Activated CD8-positive, alpha-beta memory T cell treated with anti-CD3 and anti-CD28 coated beads, Interleukin-2, amount 50 U/mL, for 4 hours (primary cell): ENCODE measurements at regions not wholly inside any gene's neighbourhood (a gene's known extent, or its start where the extent isn't known, plus 50 kb on each side); places are given as distances from the start of the nearest gene placed in this dataset.
"Not testable (repeated sequence)": the region's sequence is repeated elsewhere in the genome, so short reads cannot be mapped to it uniquely, and the experiment has no call there.

Experiments
- DNase-seq: peaks from one replicate; pipeline ENCODE4 v3.0.0-alpha.2; 2020

DNA sequence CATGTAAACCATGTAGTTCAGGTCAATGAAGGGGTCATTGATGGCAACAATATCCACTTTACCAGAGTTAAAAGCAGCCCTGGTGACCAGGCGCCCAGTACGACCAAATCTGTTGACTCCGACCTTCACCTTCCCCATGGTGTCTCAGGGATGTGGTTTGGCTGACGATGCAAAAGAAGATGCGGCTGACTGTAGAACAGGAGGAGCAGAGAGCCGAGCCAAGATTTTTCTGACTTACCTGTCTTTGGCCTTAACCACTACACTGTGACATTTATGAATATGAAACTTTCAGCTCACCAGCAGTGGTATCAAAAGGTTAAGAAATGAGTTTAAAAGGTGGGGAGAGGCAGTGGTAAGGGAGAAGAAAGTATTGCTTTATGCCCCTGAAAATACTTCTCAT is 309.8 kb downstream of the BCOR start:
- DNase-seq, result no peak

DNA sequence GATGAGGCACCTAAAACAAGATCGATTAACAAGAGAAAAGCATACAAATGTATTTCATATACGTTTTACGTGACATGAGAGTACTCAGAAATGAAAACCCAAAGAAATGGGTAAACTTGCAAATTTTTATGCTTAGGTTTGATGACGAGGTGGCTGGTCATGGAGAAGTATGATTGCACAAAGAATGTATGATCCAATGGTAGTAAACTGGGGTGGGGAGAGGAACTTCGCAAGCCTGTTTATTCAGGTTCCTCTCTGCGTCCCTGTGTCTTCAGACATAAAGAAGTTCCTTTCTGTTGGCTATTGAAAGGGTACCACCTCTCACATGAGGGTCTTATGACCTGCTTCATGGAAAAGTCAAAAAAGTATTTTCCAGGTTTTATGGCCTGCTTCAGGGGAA is 309.2 kb downstream of the BCOR start:
- no peak for DNase-seq

DNA sequence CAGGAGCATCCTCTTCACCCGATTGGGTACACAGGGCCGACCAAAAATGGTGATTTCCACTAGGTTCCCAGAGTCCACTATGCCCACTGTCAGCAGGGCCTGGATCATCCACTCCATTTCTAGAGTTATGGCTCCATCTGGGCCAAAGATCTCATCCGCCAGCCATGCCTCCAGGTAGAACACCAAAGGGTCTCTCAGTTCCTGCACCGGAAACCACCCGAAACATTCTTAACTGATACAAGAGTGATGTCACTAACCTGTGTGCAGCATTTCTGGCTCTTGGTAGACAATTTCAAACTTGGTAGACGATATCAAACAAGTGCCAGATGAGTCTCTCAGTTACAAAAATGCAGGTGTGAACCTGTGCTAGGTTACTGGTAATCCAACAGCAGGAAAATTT is 306.1 kb downstream of the BCOR start:
- no peak for DNase-seq

DNA sequence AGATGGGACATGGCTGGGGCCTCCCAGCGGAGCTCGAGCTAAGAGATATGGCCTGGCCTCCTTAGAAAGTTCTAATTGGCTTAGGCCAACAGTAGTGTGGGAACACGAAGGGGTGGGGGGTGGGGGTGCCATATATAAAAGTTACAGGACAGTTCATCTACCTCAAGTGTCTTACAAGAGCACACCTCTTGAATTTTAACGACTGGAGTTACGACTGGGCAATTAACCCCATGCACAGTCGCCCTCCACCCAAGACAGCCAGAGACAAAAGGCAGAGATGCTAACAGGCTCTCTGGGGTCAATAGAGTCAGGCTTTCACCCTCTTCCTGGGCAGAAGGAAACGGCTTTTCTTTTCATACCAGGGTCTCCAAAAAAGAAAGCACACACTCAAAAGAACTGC is 302.2 kb downstream of the BCOR start:
- DNase-seq, result no peak

DNA sequence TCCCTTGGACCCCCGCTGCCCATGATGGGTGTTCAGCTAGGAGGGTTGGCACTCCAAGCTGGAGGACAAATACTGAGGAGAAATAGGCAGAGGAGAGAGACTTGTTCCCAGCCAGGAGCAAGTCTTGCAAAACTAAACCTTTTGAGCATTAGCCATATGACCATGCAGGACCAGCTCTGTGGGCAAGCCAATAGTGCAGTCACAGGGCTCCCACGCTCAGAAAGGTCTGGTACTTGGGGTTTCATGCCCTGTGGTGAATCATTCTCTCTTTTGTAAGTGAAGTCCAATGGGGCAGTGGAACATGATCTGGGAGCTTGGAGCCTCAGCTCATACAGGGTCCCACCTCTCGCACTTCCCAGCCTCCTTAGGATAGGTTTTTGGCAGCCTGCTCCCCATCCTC is 300.9 kb downstream of the BCOR start:
- DNase-seq, result no peak

DNA sequence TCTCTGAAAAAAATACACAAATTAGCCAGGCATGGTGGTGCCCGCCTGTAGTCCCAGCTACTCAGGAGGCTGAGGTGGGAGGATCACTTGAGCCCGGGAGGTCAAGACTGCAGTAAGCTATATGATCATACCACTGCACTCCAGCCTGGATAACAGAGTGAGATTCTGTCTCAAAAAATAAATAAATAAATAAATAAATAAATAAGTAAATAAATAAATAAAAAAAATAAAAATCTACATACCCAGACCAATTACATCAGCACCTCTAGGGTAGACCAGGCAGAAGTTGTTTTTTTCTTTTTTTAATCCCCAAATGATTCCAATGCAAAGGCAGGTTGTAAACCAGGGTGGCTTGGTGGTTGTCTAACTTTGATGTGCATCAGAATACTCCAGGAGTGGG is 299.3 kb downstream of the BCOR start:
- DNase-seq, result not testable (repeated sequence)

DNA sequence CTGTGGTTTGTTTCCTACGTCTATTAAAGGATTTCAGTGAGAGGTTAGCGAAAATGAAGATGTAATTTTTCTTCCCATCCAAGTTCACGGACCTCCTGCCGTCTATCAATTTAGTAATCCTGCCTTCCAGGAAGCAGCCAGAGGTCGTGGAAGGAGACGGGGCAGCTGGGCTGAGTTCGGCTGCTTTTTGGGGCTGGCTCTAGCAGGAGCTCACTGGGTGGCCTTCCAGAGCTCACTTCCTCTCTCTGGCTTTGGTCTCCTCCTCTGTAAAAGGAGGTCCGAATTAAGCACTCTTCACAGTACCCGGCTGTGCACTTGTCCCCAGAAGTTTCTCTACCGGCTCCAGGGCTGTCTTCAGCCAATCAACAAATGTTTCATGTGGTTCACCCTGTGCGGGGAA is 295.4 kb downstream of the BCOR start:
- DNase-seq, result no peak

DNA sequence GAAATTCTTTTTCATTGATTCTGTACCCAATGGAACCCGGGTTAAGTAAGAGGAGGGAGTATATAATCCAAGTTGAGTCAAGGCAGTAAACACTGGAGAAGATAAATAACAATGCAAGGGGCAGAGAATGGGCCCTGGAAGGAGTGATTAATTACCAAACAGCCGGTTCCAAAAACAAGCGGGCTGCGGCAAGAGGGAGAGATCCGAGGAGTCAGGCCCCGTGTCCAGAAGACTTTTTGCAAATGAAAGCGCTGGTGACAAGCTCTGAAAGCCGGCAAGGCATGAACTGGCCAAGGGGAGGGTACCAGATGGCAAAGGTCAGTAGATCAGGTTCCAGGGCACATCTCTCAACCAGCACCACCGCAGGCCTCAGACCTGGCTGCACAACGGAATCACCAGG is 294.9 kb downstream of the BCOR start:
- no peak for DNase-seq

DNA sequence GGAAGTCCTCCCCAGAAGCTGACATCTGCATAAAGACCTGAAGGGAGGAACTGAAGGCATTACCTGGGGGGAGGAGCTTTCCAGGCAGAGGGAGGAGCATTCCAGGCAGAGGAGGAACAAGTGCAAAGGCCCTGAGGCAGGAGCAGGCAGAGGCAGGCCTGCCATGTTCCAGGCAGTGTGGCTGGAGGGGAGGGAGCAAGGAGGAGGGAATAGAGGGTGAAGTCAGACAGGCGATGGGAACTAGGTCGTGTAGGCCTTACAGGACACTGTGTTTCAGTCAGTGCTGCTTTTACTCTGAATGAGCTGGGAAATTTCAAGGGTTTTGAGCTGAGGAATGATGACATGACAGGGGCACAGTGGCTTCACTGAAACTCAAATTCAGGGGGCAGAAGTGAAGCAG is 292.7 kb downstream of the BCOR start:
- DNase-seq, result no peak

DNA sequence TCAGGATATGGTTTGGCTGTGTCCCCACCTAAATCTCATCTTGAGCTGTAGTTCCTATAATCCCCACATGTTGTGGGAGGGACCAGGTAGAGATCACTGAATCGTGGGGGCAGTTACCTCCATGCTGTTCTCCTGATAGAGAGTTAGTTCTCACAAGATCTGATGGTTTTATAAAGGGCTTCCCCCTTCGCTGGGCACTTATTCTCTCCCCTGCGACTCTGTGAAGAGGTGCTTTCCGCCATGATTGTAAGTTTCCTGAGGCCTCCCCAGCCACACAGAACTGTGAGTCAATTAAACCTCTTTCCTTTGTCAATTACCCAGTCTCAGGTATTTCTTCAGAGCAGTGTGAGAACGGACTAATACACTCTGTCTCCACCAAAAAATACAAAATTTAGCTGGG is 291.9 kb downstream of the BCOR start:
- DNase-seq, result no peak

DNA sequence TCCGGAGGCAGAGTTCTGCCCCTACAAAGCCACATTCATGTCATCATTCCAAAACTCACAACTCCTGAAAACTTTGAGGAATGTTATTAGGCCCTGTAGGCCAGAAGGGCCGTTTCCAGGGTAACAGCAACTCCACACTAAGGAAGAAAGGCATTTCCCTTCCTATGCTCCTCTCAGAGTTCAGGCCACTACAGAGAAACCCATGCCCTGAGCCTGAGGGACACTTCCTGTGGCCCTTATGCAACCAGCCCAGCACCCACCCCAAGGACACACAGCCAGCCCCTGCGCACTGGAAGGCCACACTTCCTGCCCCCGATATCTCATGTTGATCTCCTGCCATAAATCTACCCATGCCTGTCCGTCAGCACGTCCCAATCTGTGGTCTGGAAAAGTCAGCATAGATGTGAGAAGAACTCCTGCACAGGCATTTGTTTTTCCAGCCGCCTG is 289.3 kb downstream of the BCOR start:
- DNase-seq, result no peak

DNA sequence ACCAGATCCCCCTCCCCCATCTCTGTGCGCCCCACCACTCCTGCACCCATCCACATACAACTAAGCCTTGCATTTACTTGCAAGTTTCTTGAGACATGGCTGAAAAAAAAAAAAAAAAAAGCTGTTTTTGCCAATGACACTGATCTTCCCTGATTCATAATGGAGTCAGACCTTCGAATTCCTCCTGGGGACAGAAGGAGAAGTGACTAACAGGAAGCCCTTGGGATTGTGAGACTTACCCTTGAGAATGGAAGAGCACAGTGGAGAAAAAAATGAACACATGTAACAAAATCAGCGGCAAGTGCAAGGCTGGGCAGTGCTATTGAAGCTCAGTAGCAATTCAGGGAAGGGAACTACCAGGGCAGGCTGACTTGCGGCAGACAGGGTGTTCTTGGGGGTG is 288.4 kb downstream of the BCOR start:
- no peak for DNase-seq

DNA sequence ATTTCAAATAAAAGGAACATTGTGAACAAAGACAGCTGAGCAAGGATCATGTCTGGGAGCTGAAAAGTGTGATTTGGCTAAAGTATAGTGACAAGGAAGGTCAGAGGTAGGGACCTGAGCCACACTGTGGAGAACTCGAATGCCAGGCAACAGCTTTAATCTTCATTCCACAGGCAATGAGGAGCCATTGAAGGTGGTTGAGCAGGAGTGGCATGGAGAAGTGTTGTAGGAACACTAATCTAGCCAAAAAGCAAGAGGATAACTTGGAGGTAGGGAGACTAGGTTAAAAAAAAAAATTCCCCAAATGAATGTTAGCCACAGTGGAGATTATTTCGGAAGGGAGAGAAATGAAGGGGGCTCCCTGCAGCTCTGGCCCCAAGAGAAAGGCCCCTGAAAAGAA is 286.9 kb downstream of the BCOR start:
- DNase-seq, result no peak

DNA sequence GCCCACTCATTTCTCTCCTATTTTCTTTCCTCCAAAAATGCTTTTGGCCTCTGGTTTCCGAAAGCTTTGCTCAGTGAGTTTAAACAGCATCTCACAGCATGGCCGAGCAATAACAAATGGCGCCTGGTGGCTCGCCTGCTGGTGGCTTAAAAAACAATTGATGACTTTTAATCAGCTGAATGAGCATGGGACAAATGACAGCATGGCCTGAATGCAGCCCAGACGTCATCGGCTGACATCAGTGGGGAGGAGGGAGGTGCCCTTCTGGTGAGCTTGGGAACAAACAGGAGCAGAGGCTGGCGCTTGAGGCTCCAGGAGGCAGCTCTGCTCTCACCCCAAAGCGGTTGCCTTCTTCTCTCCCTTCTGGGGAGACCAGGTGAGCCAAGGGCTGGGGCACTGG is 286.4 kb downstream of the BCOR start:
- DNase-seq, result no peak

DNA sequence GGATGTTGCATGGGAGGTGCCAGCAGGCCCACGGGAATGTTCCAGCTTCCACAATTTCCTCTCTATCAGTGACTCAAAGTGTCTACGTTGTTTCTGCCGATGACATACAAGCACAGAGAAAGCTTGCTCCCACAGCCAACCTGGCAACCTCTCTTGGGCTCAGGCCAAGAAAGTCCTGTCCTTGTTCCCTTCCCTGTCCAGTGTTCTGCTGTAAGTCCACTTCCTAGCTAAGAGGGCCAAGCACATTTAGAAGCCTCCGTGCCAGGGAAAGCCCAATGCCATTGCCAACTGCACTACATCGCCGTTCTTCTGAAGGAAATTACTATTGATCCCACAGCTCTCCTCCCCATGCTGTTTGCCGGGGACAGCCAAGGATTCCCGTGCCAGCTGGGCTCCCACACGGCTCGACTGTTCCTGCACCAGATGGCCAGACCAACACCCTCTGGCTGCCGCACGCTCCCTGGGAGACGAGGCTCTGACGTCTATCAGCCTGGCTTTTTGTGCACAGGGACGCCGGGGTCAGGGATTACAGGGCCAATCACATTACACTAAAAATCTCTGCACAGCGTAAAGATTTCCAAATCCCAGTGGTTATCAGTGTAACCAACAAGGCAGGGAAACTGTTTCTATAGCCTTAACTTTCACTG is 284.0 kb downstream of the BCOR start:
- no peak for DNase-seq

DNA sequence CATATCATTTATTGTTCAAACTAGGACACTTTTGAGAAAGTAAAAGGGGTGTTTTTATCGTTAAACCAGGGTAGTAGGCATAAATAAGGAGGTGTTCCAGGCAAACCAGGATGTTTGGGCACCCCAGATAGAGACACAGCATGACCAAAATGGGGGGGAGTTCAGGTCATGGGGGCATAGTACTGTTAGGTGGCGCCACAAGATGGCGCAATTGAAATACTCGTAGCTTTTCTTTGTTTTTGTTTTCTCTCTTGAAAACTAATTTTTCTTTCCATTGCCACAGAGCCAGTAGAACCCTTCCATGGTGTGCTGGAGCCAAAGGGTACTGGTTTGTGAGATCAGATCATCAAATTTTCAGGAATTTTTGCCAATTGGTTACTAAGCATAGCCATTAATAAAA is 283.4 kb downstream of the BCOR start:
- peak; percentile 45 for DNase-seq

DNA sequence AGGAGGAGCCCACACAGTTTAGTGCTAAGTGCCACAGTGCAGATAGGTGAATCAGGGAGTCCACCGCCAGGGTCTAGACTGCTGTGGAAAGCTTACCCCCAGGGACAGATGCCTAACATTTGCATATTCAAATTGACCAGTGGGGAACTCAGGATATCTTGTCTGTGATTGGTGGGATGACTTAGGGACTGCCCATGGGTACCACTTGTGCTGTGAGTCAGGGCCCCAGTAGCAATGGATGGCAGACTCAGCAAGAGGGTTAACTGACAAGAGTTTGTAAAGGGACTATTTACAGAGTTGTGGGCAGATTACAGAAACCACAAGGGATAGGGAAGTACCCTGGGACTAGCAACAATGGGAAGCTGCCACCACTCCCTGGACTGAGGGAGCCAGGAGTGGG is 282.1 kb downstream of the BCOR start:
- no peak for DNase-seq

DNA sequence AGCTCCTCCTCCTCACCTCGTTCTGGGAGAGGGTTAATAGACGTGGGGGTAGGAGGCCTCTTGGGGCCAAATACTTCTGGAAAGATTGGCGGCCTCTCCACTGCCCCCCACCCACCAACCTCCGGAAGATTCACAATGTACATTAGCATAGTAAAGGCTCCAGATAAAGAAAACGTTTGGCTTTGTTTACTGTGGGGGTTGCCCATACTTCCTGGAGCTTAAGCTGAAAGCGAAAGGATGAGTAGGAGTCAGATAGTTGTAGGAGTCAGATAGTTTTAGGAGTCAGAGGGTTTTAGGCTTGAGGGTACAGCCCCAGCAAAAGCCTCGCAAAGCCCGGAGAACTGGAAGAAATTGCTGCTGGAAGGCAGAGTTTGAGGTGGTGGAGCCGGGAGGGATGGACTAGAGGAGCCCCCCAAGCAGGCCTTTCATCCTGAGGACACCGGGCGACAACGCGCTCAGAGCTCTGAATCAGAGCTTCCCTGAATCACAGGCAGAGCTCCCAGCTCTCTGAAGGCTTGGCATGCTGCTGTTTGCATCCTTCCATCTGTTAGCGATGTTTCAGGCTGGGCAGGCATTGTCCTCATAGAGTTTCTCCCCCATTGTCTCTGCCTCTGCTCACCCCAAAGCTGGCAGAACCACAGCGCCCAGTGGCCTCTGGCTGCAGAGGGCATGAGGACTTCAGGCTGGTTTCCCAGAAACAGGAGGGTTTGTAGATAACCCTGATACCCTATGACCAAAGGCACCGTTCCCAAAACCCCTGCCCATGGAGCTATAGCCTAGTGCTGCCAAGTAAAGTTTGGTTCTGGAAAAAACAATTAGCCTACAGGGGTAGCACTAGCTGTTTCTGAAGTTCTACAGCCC is 280.7 kb downstream of the BCOR start:
- no peak for DNase-seq

DNA sequence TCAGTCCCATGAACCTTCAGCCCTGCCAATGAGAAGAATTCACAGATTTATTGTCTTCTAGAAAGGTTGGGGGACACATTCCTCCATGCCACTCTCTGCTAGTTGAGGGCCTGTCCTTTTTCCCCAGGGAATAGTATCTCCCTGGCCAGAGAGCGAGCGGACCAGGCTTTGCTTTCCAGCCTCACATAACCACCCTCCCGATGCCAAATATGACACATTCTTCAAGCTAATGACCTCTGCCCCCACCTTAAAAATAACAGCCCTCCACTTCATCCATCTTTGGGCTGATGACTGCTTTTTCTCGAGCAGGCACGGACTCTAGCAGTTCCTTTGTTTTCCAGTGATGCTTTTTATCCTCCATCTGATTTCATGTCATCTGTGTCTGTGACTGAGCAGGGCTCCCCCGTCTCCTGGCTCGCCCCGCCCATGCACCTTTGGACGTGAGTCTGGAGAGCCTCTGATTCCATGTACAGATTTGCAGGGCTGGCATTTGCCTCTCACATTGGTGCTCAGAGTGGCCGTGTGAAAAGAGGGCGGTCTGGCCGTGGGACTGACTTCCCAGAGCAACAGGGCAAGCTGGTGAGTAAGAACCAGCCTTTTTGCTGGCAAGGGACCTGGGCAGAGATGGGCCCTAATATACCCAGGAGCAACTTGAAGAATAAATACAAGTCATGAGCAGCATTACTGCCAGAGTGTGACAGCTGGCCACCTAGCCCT is 279.8 kb downstream of the BCOR start:
- DNase-seq, result no peak

DNA sequence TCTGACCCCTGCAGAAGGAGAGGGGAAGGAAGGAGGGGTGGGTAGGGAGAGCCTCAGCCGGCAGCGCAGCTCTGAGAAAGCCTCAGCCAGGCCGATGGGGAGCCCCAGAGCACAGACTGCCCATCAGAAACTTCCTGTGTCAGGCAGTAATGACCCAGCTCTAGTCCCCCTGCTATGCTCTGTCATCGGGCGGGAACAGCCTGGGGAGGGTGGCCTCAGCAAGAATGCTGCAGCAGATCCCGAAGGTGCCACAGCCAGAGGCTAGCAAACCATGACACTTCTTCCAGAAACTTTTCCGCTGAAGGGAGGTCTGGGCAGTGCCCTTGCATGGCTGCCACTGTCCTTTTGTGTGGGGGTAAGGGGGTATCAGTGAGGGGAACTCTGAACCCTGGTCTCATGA is 279.0 kb downstream of the BCOR start:
- DNase-seq, result no peak

DNA sequence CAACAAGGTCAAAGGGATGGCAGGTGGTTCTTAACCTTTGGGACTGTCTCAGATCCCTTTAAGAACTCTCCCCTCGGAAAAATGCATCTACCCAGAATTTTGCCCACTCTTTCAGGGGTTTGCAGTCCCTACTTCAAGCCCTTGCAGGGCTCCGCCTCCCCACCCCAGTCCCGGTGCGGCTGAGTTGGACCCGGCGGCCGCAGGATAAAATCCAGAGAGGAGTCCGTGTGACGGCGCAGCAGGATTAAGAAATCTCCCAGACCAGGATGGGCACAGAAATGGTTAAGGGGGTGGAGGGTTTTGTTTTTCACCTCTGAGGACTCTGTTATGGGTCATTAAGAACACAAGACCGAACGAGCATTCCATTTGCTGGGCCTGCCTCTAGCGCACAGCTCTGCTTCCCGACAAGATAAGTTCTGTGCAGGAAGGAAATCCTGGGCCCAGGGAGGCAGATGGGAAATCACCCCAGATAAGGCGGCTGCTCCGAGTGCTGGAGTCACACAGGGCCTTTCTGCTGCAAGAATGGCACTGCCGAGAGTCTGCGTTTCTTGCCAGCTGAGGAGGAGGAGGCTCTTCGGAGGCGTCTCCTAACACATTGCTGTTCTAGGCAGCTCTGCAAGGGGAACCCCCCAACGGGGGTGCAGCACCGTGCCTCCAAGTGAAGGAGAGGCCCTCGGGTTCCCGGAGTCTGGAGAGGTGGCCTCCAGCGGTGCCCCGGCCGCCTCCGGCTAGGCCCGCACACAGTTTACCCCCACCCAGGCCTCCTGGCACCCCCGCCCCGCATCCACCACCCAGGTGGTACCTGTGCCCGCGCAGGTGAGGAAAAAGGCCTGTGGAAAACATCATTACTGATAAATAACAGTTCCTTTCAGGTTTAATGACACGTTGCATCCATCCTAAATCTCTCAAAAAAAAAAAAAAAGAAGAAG is 277.6 kb downstream of the BCOR start:
- DNase-seq, result no peak

DNA sequence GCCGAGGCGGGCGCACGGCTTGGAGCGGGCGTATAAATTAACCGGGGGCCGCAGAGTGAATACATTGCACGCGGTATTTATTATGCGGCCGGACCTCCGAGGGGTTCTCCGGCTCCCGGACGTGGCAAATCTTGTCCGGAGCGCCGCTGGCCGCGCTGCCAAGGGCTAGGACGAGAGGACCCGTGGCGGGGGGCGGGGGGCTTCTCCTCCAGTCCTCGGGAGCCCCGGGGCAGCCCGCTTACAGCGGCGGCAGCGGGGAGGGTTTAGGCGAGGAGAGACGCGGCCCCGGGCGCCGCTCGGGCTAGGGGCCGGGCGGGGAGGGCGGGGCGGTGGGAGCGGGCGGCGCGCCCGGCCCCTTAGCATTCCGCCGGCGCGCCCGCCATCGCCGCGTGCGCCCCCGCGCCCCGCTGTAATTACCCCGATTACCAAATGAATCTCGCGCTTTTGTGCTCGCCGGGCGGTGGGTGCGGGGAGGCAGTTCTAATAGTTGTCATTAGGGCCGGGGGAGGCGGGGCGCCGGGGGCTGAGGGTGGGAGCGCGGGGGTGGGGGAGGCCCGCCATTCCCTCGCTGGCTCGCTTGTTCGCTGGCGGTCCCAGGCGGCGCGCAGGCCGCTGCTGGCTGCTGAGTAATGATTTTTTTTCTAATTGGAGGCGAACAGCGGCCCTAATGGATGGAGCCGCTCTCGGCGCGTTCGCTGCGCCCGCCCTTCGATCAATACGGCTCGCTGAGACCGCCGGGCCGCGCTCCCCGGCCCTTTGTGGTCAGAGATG is 276.6 kb downstream of the BCOR start:
- peak; percentile 53 for DNase-seq
